ENCODE measurements at regions not wholly inside any gene's neighbourhood (a gene's known extent, or its start where the extent isn't known, plus 50 kb on each side); places are given as distances from the start of the nearest gene placed in this dataset.

DNA sequence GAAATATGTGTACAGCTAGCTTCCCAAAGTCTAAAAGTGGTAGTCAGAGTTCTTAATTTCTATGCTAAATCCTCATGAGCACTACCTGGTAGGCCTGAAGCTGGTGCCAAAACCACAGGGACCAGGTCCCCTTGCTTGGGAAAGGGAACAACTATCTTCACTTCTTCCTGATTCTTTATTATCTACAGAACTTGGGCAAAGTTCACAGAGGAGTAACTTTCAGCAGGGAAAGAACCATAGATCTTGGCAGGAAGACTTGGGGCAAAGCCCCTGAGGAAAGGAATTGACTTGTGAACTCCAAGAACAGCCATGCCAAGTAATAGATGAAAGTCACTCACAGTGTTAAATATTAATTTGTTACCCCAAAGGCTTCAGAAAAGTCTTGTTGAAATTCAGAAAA lies 193.0 kb downstream of the ZC3H11B start:
- Histone ChIP-seq H3K36me3 (ENCODE audit: control insufficient read depth in 2 of 2, extremely low read depth in 1 of 2, insufficient read depth in 2 of 2, low read length in 2 of 2) (no peaks in the 10 kb centered on the region), H3K9me3 (ENCODE audit: control insufficient read depth, low read depth, low read length) (no peaks in the 10 kb centered on the region), H3K4me1 (ENCODE audit: control insufficient read depth, extremely low read depth, insufficient read depth, low read length) (no peaks in the 10 kb centered on the region), H3K4me3 (ENCODE audit: control insufficient read depth in 2 of 3, extremely low read depth in 1 of 3, insufficient read depth in 2 of 3, low read depth in 1 of 3, low read length in 3 of 3) (no peak overlapping the region), H3K27me3 (ENCODE audit: control insufficient read depth, extremely low read depth, insufficient read depth, low read length) (peaks cover 7% of the 10 kb centered on the region), H3K79me2 (ENCODE audit: control insufficient read depth, insufficient read depth, low read length) (no peaks in the 10 kb centered on the region), H3K9me1 (ENCODE audit: control insufficient read depth, extremely low read depth, insufficient read depth, low read length) (no peaks in the 10 kb centered on the region), H3K27ac (ENCODE audit: control insufficient read depth, insufficient read depth, low read length) (no peak overlapping the region), H2AFZ (ENCODE audit: control insufficient read depth, low read length) (no peak overlapping the region), H4K20me1 (ENCODE audit: control insufficient read depth, extremely low read depth, insufficient read depth, low read length) (no peaks in the 10 kb centered on the region), H3K9ac (ENCODE audit: control insufficient read depth, extremely low read depth, insufficient read depth, low read length) (no peak overlapping the region), H3K4me2 (ENCODE audit: control insufficient read depth, extremely low read depth, insufficient read depth, low read depth, low read length) (no peak overlapping the region)
- no peak for DNase-seq (ENCODE audit: low read depth, low spot score)
- dilution Hi-C loops (cut with MboI; ENCODE audit: extremely low pct_ligation_motif_present, low sequenced_read_pairs): no loop called here
- no peak for FAIRE-seq
- no peak for TF ChIP-seq EZH2 (IDR thresholded peaks at IDR 0.05; ENCODE audit: low read length)
- TF ChIP-seq, protein P1, sequence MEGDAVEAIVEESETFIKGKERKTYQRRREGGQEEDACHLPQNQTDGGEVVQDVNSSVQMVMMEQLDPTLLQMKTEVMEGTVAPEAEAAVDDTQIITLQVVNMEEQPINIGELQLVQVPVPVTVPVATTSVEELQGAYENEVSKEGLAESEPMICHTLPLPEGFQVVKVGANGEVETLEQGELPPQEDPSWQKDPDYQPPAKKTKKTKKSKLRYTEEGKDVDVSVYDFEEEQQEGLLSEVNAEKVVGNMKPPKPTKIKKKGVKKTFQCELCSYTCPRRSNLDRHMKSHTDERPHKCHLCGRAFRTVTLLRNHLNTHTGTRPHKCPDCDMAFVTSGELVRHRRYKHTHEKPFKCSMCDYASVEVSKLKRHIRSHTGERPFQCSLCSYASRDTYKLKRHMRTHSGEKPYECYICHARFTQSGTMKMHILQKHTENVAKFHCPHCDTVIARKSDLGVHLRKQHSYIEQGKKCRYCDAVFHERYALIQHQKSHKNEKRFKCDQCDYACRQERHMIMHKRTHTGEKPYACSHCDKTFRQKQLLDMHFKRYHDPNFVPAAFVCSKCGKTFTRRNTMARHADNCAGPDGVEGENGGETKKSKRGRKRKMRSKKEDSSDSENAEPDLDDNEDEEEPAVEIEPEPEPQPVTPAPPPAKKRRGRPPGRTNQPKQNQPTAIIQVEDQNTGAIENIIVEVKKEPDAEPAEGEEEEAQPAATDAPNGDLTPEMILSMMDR (optimal IDR thresholded peaks at IDR 0.05 in 1 of 3, IDR thresholded peaks at IDR 0.05 in 1 of 3, conservative IDR thresholded peaks at IDR 0.05 in 1 of 3; ENCODE audit: extremely low read depth in 1 of 3, insufficient read depth in 2 of 3, low read length in 3 of 3): no peak

DNA sequence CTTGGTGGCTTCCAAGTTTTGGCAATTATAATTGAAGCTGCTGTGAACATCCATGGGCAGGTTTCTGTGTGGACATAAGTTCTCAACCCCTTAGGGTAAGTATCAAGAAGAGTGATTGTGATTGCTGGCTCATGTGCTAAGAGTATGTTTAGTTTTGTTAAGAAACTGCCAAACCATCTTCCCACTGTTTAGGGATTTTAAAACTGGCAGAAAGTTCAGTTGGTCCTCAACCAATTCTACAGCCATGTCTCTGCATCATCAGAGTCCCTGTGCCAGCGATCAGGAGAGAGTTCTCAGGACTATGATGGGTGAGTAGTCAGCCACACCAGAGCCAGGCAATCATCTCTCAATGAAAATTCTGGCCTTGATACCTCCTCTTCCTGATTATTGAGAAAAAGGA lies 193.8 kb downstream of the ZC3H11B start:
- no peak overlapping the region for H3K4me3 ChIP-seq (ENCODE audit: control insufficient read depth in 2 of 3, extremely low read depth in 1 of 3, insufficient read depth in 2 of 3, low read depth in 1 of 3, low read length in 3 of 3)
- H3K4me2 ChIP-seq (ENCODE audit: control insufficient read depth, extremely low read depth, insufficient read depth, low read depth, low read length): no peak overlapping the region
- no peak overlapping the region for H3K9ac ChIP-seq (ENCODE audit: control insufficient read depth, extremely low read depth, insufficient read depth, low read length)
- no peaks in the 10 kb centered on the region for H3K9me3 ChIP-seq (ENCODE audit: control insufficient read depth, low read depth, low read length)
- H3K9me1 ChIP-seq (ENCODE audit: control insufficient read depth, extremely low read depth, insufficient read depth, low read length): no peaks in the 10 kb centered on the region
- no peak overlapping the region for H2AFZ ChIP-seq (ENCODE audit: control insufficient read depth, low read length)
- H3K79me2 ChIP-seq (ENCODE audit: control insufficient read depth, insufficient read depth, low read length): no peaks in the 10 kb centered on the region
- H3K4me1 ChIP-seq (ENCODE audit: control insufficient read depth, extremely low read depth, insufficient read depth, low read length): no peaks in the 10 kb centered on the region
- dilution Hi-C loops (cut with MboI; ENCODE audit: extremely low pct_ligation_motif_present, low sequenced_read_pairs): no loop called here
- no peak overlapping the region for H3K27ac ChIP-seq (ENCODE audit: control insufficient read depth, insufficient read depth, low read length)
- no peak for FAIRE-seq
- H3K36me3 ChIP-seq (ENCODE audit: control insufficient read depth in 2 of 2, extremely low read depth in 1 of 2, insufficient read depth in 2 of 2, low read length in 2 of 2): no peaks in the 10 kb centered on the region
- no peaks in the 10 kb centered on the region for H4K20me1 ChIP-seq (ENCODE audit: control insufficient read depth, extremely low read depth, insufficient read depth, low read length)
- DNase-seq (ENCODE audit: low read depth, low spot score): no peak
- TF ChIP-seq, protein P1 (optimal IDR thresholded peaks at IDR 0.05 in 1 of 3, IDR thresholded peaks at IDR 0.05 in 1 of 3, conservative IDR thresholded peaks at IDR 0.05 in 1 of 3; ENCODE audit: extremely low read depth in 1 of 3, insufficient read depth in 2 of 3, low read length in 3 of 3): no peak
- TF ChIP-seq EZH2 (IDR thresholded peaks at IDR 0.05; ENCODE audit: low read length): no peak
- H3K27me3 ChIP-seq (ENCODE audit: control insufficient read depth, extremely low read depth, insufficient read depth, low read length): peaks cover 7% of the 10 kb centered on the region
